NT2/D1 (cell line): ENCODE measurements at regions not wholly inside any gene's neighbourhood (a gene's known extent, or its start where the extent isn't known, plus 50 kb on each side); places are given as distances from the start of the nearest gene placed in this dataset.
"Not testable (repeated sequence)": the region's sequence is repeated elsewhere in the genome, so short reads cannot be mapped to it uniquely, and the experiment has no call there.

Experiments used
- DNase-seq: peaks from one replicate; pipeline ENCODE4 v3.0.0-alpha.2; 2011; ENCODE audit warnings: low read depth, low spot score
- H3K27me3 ChIP-seq: 2 replicates; pipeline ENCODE4 v1.6.0; 2011; ENCODE audit warnings: mild to moderate bottlenecking; ENCODE audit not compliant: insufficient read length, insufficient read depth
- H3K36me3 ChIP-seq: 2 replicates; pipeline ENCODE4 v1.6.1; 2011; ENCODE audit warnings: mild to moderate bottlenecking, low read length, mixed read lengths; ENCODE audit not compliant: insufficient read depth, insufficient read length
- H3K4me1 ChIP-seq: 2 replicates; pipeline ENCODE4 v1.5.1; 2011; ENCODE audit not compliant: insufficient read depth, insufficient read length
- H3K4me3 ChIP-seq: 2 replicates; pipeline ENCODE4 v1.5.1; 2011; ENCODE audit warnings: low read depth; ENCODE audit not compliant: insufficient read length
- H3K9ac ChIP-seq: 2 replicates; pipeline ENCODE4 v1.6.0; 2011; ENCODE audit warnings: low read depth; ENCODE audit not compliant: insufficient read length
- H3K9me3 ChIP-seq: 2 replicates; pipeline ENCODE4 v1.5.1; 2011; ENCODE audit warnings: mild to moderate bottlenecking, low read length; ENCODE audit not compliant: insufficient read depth
- SUZ12 ChIP-seq: IDR thresholded peaks from 2 replicates; pipeline ENCODE4 v1.6.1; 2011; ENCODE audit not compliant: insufficient read length, insufficient read depth; ENCODE audit errors: extremely low read depth
- YY1 ChIP-seq: IDR thresholded peaks from 2 replicates; pipeline ENCODE4 v1.6.1; 2011; ENCODE audit not compliant: insufficient read length, insufficient read depth
- ZNF274 ChIP-seq: IDR thresholded peaks from 2 replicates; pipeline ENCODE4 v1.6.1; 2011; ENCODE audit warnings: mild to moderate bottlenecking, low read depth, low read length

DNA sequence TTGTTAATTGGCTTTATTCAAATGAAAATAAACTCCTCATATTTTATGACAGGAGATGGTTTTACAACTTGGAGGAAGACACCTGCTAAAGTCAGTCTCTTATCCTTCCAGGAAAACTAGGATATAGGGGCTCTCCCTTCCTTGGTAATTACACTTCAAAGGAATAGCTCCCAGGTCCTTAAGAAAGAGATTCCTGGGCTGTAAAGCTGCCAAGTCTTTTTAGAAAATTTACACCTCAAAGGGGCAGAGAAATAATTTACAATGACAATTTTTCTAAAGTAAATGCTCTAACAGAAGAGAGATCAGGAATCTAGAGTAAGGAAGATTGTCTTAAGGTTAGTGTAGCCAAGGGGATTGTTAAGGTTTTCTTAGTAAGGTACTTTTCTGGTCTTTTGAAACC is 1359.0 kb downstream of the OLFM4 start:
- TF ChIP-seq SUZ12 = no peak
- TF ChIP-seq YY1 = no peak
- TF ChIP-seq ZNF274 = no peak
- Histone ChIP-seq H3K9ac (no peak overlapping the region), H3K4me1 (no peaks in the 10 kb centered on the region), H3K36me3 (no peaks in the 10 kb centered on the region), H3K4me3 (no peak overlapping the region), H3K27me3 (no peaks in the 10 kb centered on the region), H3K9me3 (no peaks in the 10 kb centered on the region)
- peak; percentile 18 for DNase-seq

DNA sequence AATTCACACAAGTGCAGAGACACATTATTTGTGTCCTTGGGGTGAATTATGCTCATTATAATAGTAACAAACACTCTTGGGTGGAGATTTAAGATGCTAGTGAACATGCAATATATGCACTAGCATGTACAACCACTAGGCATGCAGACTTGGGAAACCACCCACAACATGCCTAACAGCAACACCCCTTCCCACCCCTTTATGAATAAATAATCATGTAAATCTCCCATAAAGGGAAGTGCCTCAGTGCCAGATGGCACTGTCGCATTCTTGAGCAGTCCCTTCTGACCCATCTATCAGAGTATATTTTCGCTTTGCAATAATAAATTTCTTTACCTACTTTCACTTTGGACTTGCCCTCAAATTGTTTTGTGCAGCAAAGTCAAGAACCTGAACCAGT is 1362.2 kb downstream of the OLFM4 start:
- TF ChIP-seq ZNF274 = no peak
- no peaks in the 10 kb centered on the region for H3K4me1 ChIP-seq
- no peak for DNase-seq
- no peaks in the 10 kb centered on the region for H3K36me3 ChIP-seq
- no peak overlapping the region for H3K9ac ChIP-seq
- no peaks in the 10 kb centered on the region for H3K27me3 ChIP-seq
- H3K9me3 ChIP-seq = no peaks in the 10 kb centered on the region
- H3K4me3 ChIP-seq = no peak overlapping the region

- no peaks in the 10 kb centered on the region for H3K4me1 ChIP-seq
- no peaks in the 10 kb centered on the region for H3K9me3 ChIP-seq
- H3K27me3 ChIP-seq = no peaks in the 10 kb centered on the region
- no peak overlapping the region for H3K4me3 ChIP-seq
- no peak overlapping the region for H3K9ac ChIP-seq
- no peak for TF ChIP-seq YY1
- no peak for TF ChIP-seq SUZ12
- no peak for TF ChIP-seq ZNF274
- H3K36me3 ChIP-seq = no peaks in the 10 kb centered on the region
- DNase-seq = no peak
Measured at GRCh38 chr13:54394085-54394700, 1365.6 kb downstream of the OLFM4 start.

GRCh38 chr13:54394908-54395307 is 1366.3 kb downstream of the OLFM4 start:
- H3K36me3 ChIP-seq = no peaks in the 10 kb centered on the region
- no peak overlapping the region for H3K9ac ChIP-seq
- TF ChIP-seq SUZ12 = no peak
- TF ChIP-seq ZNF274 = no peak
- TF ChIP-seq YY1 = no peak
- no peak for DNase-seq
- no peaks in the 10 kb centered on the region for H3K27me3 ChIP-seq
- no peaks in the 10 kb centered on the region for H3K9me3 ChIP-seq
- H3K4me1 ChIP-seq = no peaks in the 10 kb centered on the region
- no peak overlapping the region for H3K4me3 ChIP-seq

DNA sequence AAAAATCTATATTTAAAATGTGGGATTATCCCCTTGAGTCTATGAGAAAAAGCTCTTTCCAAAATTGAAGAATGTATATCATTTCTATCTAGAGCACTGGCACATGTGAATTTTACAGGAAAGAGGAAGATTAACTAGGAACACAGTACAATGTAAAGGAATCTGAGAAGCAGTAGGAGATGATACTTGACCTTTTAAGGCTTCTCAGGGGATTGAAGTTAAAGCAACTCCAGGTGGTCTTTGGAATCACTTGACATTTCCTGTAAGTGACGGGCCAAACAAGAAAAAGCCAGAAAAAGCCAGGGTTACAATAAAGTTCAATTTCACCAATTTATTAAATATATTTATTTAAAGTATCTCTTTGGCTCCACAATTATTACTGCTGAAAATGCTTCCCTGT is 1373.9 kb downstream of the OLFM4 start:
- no peak overlapping the region for H3K4me3 ChIP-seq
- no peak for DNase-seq
- H3K9me3 ChIP-seq = no peaks in the 10 kb centered on the region
- no peak for TF ChIP-seq YY1
- no peak for TF ChIP-seq SUZ12
- no peak for TF ChIP-seq ZNF274
- no peak overlapping the region for H3K9ac ChIP-seq
- no peaks in the 10 kb centered on the region for H3K27me3 ChIP-seq
- H3K36me3 ChIP-seq = no peaks in the 10 kb centered on the region
- no peaks in the 10 kb centered on the region for H3K4me1 ChIP-seq

DNA sequence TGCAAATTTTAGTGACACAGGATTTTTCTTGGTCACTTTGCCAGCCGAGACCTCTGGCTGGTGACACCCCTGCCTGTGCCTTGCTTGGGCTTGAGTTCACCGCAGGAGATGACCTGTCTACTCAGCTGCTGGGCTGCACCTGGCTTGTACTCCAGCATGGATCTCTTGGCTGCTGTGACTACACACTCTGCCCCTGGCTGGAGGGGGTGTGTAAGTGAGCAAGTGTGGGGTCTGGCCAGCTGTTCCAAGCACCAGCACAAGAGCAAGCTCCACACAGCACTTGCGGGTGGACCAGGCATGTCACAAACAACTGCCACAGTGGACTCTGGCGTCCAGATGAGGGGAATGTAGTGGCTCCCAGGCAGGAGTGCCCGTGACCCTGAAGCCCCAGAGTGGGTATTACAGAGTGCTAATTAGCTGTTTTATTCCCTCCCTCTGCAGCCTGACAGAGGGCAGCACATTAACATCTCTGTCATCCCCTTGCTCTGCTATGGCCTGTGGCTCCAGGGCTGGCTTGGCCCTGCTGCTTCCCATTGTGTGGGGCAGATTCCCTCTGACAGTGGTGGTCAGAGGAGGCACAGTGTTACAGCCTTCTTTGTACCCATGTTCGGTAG is 1387.2 kb downstream of the OLFM4 start:
- no peak for TF ChIP-seq YY1
- Histone ChIP-seq H3K9me3 (no peaks in the 10 kb centered on the region), H3K9ac (no peak overlapping the region), H3K27me3 (no peaks in the 10 kb centered on the region), H3K4me3 (no peak overlapping the region), H3K4me1 (no peaks in the 10 kb centered on the region), H3K36me3 (no peaks in the 10 kb centered on the region)
- DNase-seq = no peak

- not testable (repeated sequence) for H3K27me3 ChIP-seq, H3K9ac ChIP-seq, H3K9me3 ChIP-seq, H3K4me1 ChIP-seq, H3K4me3 ChIP-seq, DNase-seq, H3K36me3 ChIP-seq
Measured at GRCh38 chr13:54422946-54423345, 1394.3 kb downstream of the OLFM4 start.

GRCh38 chr13:54424344-54424743 is 1395.7 kb downstream of the OLFM4 start:
- Histone ChIP-seq H3K4me1 (no peaks in the 10 kb centered on the region), H3K4me3 (no peak overlapping the region), H3K9ac (no peak overlapping the region), H3K9me3 (no peaks in the 10 kb centered on the region), H3K36me3 (no peaks in the 10 kb centered on the region), H3K27me3 (no peaks in the 10 kb centered on the region)
- TF ChIP-seq ZNF274 (no peak), SUZ12 (no peak), YY1 (no peak)
- DNase-seq = no peak
